HG03378 (cell line): ENCODE measurements at regions not wholly inside any gene's neighbourhood (a gene's known extent, or its start where the extent isn't known, plus 50 kb on each side); places are given as distances from the start of the nearest gene placed in this dataset.

ENCODE experiments used
- ATAC-seq: cut with Tn5 transposase; IDR thresholded peaks from one replicate; pipeline ENCODE4 v1.9.1; 2021; ENCODE audit warnings: mild to moderate bottlenecking, moderate library complexity; ENCODE audit not compliant: unreplicated experiment

- no peak for ATAC-seq
Measured at GRCh38 chr12:132426349-132427173, 63.4 kb upstream of the FBRSL1 start.

DNA sequence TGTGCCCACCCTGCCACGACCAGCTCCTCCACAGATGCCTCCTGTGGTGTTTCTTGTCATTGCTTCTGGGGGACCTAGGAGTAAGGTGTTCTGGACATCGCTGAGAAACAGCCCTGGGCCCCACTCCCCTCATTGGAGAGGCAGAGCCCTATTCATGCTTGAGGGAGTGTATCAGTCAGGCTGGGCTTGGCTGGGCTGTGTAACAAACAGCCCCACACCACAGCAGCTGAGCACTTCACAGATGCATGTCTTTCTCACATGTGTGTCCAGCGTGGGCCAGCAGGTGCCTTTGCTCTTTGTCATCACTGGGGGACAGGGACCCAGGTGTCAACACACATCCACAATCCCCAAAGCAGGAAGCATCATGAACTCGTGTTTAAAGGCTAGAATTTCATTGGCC lies 65.1 kb upstream of the FBRSL1 start:
- ATAC-seq = no peak

GRCh38 chr12:132423820-132424645 lies 65.9 kb upstream of the FBRSL1 start:
- no peak for ATAC-seq

DNA sequence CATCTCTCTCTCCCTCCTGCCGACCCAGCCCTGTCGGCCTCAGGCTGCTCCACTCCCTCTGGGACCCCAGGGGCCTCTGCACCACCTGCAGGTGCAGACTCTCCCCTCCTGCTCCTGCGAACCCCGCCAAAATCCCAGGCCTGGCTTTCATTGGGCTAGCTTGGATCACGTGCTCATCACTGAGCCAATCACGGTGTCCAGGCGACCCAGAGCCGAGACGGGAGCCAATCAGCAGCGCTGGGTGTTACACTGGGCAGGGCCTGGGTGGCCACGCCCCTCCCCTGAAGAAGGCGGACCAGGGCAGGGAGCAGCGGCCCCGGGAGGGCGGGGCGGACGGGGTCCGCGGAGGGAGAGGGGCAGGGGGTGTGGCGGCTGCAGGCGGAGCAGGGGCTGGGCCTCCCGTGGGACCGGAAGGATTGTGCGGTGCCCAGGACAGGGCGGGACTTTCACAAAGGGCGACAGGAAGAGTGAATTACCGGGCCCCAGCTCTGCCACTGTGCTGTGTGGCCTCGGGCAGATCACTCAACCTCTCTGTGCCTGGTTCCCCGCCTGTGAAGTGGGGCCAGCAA lies 66.6 kb upstream of the FBRSL1 start:
- ATAC-seq = no peak

DNA sequence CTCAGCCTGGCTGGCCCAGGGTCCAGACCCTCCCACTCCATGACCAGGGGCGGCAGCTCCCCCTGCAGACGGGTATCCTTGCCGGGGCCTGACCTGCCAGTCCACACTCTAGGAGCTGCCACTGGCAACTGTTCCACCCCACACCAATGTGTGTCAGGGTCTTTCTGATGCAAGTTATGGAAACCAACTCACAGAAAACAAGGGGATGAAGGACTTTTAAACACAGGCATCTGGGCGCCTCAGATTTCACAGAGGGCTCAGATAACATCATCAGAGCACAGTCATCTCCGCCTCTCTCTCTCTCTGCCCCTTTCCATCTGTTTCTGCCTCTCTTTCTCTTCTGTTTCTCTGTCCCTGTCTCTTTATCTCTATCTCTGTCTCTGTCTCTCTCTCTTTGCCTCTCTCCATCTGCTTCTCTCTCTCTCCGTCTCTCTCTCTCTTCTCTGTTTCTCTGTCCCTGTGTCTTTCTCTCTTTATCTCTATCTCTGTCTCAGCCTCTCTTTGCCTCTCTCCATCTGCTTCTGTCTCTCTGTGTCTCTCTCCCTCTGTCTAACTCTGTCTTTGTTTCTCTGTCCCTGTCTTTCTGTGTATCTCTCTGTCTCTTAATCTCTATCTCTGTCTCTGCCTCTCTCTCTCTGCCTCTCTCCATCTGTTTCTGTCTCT lies 67.4 kb upstream of the FBRSL1 start:
- no peak for ATAC-seq

- no peak for ATAC-seq
Measured at GRCh38 chr12:132422040-132422380, 67.9 kb upstream of the FBRSL1 start.

DNA sequence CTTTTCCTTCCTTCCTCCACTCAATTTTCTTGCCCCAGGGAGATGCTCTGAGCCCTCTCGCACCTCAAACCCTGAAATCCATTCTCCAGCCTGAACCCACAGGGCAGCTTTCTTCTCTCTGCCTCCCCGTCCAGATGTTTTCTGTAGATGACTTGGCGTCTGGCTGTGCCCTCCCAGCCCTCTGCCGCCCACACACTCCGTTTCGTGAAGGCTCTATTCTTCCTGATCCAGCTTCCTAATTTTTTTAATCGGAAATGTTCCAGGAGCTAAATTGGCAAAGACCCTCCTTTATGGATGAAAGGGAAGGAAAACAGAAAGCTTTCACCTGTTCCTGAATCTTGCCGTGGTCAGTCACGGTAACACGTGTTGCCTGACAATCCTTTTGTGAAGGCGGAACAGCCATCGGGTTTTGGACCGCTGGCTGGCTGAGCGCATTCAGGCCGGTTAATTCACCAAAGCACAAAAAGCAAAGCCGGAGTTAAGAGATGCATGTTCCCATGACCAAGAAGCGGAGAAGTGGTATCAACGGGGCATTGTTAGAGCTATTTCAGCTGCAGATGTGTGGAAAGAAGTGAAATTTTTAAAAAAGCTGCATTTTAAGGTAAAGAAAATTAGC lies 70.2 kb upstream of the FBRSL1 start:
- ATAC-seq = no peak

- no peak for ATAC-seq
Measured at GRCh38 chr12:132418393-132418925, 71.5 kb upstream of the FBRSL1 start.

GRCh38 chr12:132417741-132418140 lies 72.2 kb upstream of the FBRSL1 start:
- no peak for ATAC-seq

DNA sequence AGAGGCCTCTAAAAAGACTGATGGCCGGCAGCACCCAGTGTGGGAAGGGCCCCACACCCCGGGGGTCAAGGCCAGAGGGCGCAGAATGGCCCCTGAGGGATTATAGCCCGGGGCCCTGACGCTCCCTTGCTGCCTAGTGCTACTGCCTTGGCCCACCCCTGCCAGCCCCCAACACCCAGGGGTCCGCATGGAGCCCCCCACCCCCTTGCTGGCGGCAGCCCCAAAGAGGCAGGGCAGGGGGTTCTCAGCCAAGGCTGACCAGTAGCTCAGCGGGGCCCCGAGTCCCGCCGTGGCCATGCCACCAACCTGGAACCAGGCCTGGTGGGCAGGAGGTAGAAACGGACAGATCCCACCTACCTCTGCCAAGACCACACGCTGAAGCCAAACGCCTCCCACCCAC lies 73.1 kb upstream of the FBRSL1 start:
- ATAC-seq = no peak

- ATAC-seq = no peak
Measured at GRCh38 chr12:132416121-132416673, 73.8 kb upstream of the FBRSL1 start.

- no peak for ATAC-seq
Measured at GRCh38 chr12:132415327-132416120, 74.4 kb upstream of the FBRSL1 start.

DNA sequence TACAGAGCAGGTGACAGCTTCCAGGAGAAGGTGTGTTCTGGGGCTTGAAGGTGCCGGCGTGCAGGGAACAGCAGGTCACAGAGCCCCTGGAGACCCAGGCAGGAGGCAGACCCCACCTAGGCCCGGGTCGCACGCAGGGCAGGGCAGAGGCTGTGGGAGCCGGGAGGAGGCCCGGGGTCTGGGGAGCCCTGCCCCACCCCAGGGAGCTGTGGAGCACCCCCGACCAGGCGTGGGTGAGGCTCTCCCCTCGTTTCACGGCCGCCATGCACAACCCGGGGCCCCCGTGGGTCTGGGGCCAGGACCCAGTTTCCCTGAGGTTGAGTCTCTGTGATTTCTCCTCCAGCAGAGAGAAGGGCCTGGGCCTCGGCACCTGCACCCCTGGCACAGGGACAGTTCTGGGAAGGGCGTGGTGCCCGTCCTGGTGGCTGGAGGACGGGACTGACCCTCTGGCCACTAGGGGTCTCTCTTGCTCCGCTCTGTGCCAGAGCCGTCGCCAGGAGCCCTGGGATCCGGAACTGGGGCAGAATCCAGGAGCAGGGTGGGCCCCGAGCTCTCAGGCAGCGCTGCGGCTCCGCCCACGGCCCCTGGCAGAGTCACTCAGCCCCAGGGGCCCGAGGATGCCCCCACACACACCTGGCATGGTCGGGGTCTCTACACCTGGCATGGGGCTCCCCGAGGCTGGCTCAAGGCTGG lies 75.2 kb upstream of the FBRSL1 start:
- ATAC-seq = peak; percentile 66

- ATAC-seq = no peak
Measured at GRCh38 chr12:132413931-132414588, 75.9 kb upstream of the FBRSL1 start.

GRCh38 chr12:132411457-132411856 lies 78.5 kb upstream of the FBRSL1 start:
- no peak for ATAC-seq

DNA sequence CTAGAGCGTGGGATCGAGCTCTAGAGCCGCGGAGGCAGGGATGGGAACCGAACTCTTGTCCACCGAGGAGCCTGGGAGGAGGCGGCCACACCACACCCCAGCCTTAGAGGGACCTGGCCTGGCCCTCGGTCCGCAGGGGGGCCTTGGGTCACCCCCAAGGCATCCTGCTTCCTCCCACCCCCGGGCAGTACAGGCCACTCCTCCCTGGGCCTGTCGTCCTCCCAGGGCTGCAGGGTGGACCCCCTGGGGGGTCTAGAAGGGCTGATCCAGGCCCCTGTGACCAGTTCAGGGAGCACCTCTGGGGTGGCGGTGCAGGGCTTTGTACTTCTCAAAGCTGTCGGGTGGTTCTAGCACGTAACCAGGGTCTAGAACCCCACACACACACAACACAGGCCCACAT lies 79.1 kb upstream of the FBRSL1 start:
- no peak for ATAC-seq

DNA sequence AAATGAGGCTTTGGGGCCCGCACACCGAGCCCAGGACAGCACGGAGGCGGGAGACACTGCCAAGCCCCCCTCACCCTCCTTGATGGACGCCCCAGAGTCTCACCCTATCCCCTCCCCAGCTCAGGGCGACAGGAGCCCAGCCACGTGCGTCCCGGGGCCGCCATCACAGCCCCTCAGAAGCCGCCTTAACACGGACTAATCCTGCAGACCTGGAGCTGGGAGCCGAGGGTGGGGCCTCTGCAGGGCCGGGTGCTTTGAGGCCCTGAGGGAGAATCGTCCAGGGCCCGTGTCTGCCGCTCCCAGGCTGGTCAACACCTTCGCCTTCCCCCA lies 79.7 kb upstream of the FBRSL1 start:
- no peak for ATAC-seq

DNA sequence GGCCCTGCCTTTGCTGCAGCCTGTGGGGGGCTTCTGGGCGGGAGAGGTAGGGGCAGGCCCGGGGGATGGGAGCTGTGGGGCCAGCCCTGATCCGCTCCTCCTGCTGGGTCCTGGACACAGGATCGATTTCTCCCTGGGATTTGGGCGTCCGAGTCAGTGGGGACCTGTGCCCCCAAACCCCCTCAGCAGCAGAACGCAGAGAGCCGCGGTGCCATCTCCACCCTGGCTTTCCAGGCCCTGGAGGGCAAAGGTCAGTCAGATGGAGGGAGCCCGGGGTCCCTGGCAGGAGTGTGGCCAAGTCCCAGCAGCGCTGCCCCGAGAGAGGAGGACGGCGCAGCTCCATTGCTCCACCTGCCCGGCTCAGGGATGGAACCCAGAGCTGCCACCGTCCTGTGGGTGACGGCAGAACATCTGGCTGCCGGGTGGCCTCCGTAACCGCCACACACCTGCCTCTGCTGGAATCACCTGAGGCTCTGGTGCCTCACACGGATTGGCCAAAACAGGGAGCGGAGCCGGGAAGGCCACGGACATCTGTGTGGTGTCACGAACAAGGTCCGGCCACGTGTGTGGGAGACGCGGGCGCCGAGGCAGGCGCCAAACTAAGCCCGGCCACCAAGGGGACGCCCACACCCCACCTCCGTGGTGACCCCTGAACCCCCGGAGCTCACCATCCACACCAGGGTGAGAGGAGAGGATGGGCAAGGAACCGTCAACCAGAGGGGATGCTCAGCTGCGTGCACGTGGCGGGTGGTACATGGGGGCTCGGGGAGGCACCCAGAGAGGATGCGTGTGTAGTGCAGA lies 80.3 kb upstream of the FBRSL1 start:
- ATAC-seq = no peak
